ENCODE measurements at regions not wholly inside any gene's neighbourhood (a gene's known extent, or its start where the extent isn't known, plus 50 kb on each side); places are given as distances from the start of the nearest gene placed in this dataset.

- no peak for TF ChIP-seq CTCF (IDR thresholded peaks at IDR 0.05 in 4 of 5, conservative IDR thresholded peaks at IDR 0.05 in 1 of 5)
- TF ChIP-seq POLR2A (IDR thresholded peaks at IDR 0.05), result no peak
Measured at GRCh38 chr10:4266416-4267085, 481.5 kb upstream of the KLF6 start.
